ENCODE measurements at regions not wholly inside any gene's neighbourhood (a gene's known extent, or its start where the extent isn't known, plus 50 kb on each side); places are given as distances from the start of the nearest gene placed in this dataset.

- H3K4me3 ChIP-seq (ENCODE audit: low read length) = no peak overlapping the region
- peak; percentile 10 for DNase-seq (ENCODE audit: low read depth)
- TF ChIP-seq CTCF (conservative IDR thresholded peaks at IDR 0.05; ENCODE audit: low read depth, low read length) = no peak
Observed at GRCh38 chr6:77403424-77403823, 59.9 kb downstream of the HTR1B start.

DNA sequence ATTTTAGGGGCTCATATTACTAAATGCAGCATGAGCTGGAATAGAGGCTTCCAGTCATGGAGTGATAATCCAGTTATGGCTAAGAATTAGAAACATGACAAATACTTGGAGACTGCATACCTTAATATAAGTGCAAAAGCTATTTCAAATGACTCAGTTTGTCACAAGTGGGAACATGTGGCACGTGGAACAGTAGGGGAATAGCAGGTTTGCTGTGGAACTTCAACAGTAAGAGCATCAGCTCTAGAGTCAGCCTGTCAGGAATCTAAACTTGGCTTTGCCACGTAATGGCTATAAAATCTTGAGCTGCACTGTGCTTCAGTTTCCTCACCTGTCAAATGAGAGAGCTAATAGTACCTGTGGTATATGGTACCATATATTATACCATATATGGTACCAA, 62.1 kb downstream of the HTR1B start:
- TF ChIP-seq CTCF (conservative IDR thresholded peaks at IDR 0.05; ENCODE audit: low read depth, low read length) = no peak
- no peak for DNase-seq (ENCODE audit: low read depth)
- H3K4me3 ChIP-seq (ENCODE audit: low read length) = no peak overlapping the region

DNA sequence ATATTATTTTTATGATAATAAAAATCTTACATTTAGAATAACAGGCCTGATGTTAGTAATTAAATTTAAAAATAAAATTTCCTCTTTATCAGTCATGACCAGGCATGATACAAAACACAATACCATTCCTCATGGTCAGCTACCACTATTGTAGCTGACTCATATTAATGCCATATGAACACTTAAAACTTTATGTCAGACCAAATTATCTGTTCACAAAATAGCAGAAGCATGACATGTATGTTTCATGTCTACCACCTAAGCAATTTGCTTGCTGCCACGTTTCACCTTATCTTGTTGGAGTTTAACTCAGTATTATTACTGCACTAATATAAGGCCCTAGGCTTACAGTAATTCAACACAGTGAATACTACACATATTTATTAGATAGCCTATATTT, 65.7 kb downstream of the HTR1B start:
- DNase-seq (ENCODE audit: low read depth) = no peak
- TF ChIP-seq CTCF (conservative IDR thresholded peaks at IDR 0.05; ENCODE audit: low read depth, low read length) = no peak
- H3K4me3 ChIP-seq (ENCODE audit: low read length) = no peak overlapping the region

DNA sequence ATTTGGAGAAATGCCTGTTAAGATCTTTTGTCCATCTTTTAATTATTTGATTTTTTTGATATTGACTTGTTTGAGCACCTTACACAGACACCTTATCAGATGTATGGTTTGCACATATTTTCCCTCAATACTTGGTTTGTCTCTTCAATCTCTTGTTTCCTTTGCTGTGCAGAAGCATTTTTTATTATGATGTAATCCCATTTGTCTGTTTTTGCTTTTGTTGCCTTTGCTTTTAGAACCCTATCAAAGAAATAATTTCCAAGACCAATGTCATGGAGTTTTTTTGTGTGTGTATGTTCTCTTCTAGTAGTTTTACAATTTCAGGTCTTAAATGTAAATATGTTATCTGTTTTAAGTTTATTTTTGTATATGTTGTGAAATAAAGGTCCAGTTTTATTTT, 73.9 kb downstream of the HTR1B start:
- H3K4me3 ChIP-seq (ENCODE audit: low read length) = no peak overlapping the region
- no peak for DNase-seq (ENCODE audit: low read depth)
- TF ChIP-seq CTCF (conservative IDR thresholded peaks at IDR 0.05; ENCODE audit: low read depth, low read length) = no peak

GRCh38 chr6:77383026-77383425, 80.3 kb downstream of the HTR1B start:
- TF ChIP-seq CTCF (conservative IDR thresholded peaks at IDR 0.05; ENCODE audit: low read depth, low read length) = no peak
- H3K4me3 ChIP-seq (ENCODE audit: low read length) = no peak overlapping the region
- no peak for DNase-seq (ENCODE audit: low read depth)

DNA sequence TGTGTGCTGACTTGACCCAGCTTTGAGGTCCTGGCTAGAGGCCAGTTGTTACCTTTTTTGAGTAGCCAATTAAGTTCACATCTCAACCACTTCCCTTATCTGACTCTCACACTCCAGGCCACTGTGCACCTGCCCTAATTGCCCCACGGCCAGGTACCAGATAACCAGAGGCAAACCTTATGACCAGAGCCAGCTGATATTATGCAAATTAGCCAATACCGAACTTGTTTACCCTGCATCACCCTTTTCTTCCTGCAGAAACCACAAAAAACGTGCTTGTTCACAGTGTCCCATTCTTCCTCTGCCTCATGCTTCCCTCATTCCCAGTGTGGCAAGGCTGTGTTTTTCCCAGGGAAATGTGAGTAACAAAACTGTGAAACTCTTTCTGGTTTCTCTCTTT, 89.3 kb downstream of the HTR1B start:
- no peak for TF ChIP-seq CTCF (conservative IDR thresholded peaks at IDR 0.05; ENCODE audit: low read depth, low read length)
- no peak overlapping the region for H3K4me3 ChIP-seq (ENCODE audit: low read length)
- DNase-seq (ENCODE audit: low read depth) = no peak

DNA sequence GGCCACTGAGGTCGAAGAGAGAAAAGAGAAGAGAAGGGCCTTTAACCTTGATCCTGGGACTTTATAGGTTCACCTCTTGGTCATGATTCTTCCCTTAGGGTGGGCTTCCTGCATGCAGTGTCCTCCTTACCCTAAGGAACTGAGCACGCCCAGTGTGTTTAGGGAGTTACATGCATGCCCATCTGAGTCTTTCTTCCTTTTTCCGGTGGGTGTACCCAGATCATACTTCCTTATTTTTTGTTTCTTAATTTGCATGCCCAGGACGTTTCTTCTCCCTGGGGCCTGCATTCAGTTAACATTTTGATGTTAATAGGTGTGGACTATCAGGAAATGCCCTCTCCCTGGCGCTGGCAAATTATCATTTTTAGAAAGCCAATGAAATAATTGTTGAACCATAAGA, 91.5 kb downstream of the HTR1B start:
- DNase-seq (ENCODE audit: low read depth) = no peak
- no peak for TF ChIP-seq CTCF (conservative IDR thresholded peaks at IDR 0.05; ENCODE audit: low read depth, low read length)
- H3K4me3 ChIP-seq (ENCODE audit: low read length) = no peak overlapping the region

Measured in retinal pigment epithelial cell (primary cell).